ENCODE measurements at regions not wholly inside any gene's neighbourhood (a gene's known extent, or its start where the extent isn't known, plus 50 kb on each side); places are given as distances from the start of the nearest gene placed in this dataset.

DNA sequence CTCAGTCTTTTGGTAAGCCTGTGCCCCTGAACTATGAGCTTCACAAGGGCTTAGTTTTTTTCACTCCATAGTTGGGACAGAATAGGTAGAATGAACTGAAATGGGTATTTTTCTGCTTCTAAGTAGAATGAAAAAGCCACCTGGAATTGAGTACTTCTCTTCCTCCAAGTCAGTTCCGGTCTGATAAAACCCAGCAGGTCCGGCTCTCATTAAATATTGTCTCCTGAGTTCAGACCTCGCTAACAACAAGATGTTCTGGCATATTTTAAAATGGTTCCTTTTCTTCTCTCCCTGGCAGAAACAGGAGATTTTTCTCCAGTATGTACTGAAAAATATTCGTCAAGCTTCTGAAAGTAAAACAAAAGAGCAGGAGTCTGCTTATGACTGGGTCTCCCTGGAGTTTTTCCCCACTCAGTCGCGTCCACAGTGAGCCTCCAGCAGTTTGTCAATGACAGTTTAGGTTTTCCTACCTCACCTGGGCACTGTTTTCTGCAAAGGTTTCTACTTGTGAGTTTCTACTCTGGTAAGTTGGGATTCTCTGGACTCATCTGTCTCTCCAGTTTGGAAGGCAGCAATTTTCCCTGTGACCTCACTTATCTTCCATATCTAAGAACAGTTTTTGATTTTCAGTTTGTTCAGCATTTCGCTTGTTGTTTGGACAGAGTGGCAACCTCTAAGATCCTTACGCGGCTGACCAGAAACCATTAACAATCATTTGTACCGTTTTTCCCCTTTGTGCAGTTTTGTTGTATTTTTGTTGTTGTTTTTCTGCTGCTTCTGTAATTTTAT lies 868.0 kb downstream of the METTL15 start:
- Histone ChIP-seq H3K9me3 (ENCODE audit: low read depth, low read length) (no peaks in the 10 kb centered on the region), H3K4me3 (no peak overlapping the region), H3K27ac (no peak overlapping the region), H3K36me3 (ENCODE audit: insufficient read depth, low read length) (no peaks in the 10 kb centered on the region), H3K9ac (ENCODE audit: insufficient read length) (no peak overlapping the region)
- DNase-seq (ENCODE audit: low read depth, low spot score) = no peak
- TF ChIP-seq EZH2 (IDR thresholded peaks at IDR 0.05) (no peak), POLR2AphosphoS5 (IDR thresholded peaks at IDR 0.05; ENCODE audit: borderline replicate concordance, low read depth, low read length) (no peak), FOXP2 (optimal IDR thresholded peaks at IDR 0.05; ENCODE audit: control extremely low read depth, extremely low read length, insufficient read depth) (no peak)

GRCh38 chr11:28969832-28970231 lies 861.6 kb downstream of the METTL15 start:
- no peak overlapping the region for H3K4me3 ChIP-seq
- DNase-seq (ENCODE audit: low read depth, low spot score) = no peak
- H3K36me3 ChIP-seq (ENCODE audit: insufficient read depth, low read length) = no peaks in the 10 kb centered on the region
- no peak for TF ChIP-seq POLR2AphosphoS5 (IDR thresholded peaks at IDR 0.05; ENCODE audit: borderline replicate concordance, low read depth, low read length)
- TF ChIP-seq FOXP2 (optimal IDR thresholded peaks at IDR 0.05; ENCODE audit: control extremely low read depth, extremely low read length, insufficient read depth) = no peak
- no peak for TF ChIP-seq EZH2 (IDR thresholded peaks at IDR 0.05)
- H3K27ac ChIP-seq = no peak overlapping the region
- H3K9ac ChIP-seq (ENCODE audit: insufficient read length) = no peak overlapping the region
- H3K9me3 ChIP-seq (ENCODE audit: low read depth, low read length) = no peaks in the 10 kb centered on the region

DNA sequence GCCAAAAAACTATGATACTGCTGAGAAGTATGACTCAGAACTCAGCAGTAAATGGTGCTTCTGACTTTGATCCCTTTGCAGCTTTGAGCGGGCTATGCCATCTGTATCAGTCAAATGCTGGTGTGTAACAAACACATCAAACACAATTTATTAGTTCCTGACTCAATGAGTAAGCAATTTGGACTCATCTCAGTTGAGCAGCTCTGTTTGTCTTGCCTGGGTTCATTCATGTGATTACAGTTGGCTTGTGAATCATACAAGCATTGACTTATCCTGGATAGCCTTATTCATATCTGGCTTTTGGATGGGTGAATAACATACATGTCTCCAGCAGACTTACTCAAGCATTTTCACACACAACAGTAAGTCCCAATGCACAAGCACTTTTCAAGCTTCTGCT lies 858.8 kb downstream of the METTL15 start:
- no peaks in the 10 kb centered on the region for H3K9me3 ChIP-seq (ENCODE audit: low read depth, low read length)
- no peak overlapping the region for H3K4me3 ChIP-seq
- H3K9ac ChIP-seq (ENCODE audit: insufficient read length) = no peak overlapping the region
- TF ChIP-seq FOXP2 (optimal IDR thresholded peaks at IDR 0.05; ENCODE audit: control extremely low read depth, extremely low read length, insufficient read depth) (no peak), POLR2AphosphoS5 (IDR thresholded peaks at IDR 0.05; ENCODE audit: borderline replicate concordance, low read depth, low read length) (no peak), EZH2 (IDR thresholded peaks at IDR 0.05) (no peak)
- no peaks in the 10 kb centered on the region for H3K36me3 ChIP-seq (ENCODE audit: insufficient read depth, low read length)
- DNase-seq (ENCODE audit: low read depth, low spot score) = no peak
- H3K27ac ChIP-seq = no peak overlapping the region

- no peaks in the 10 kb centered on the region for H3K36me3 ChIP-seq (ENCODE audit: insufficient read depth, low read length)
- no peak for DNase-seq (ENCODE audit: low read depth, low spot score)
- H3K4me3 ChIP-seq = no peak overlapping the region
- no peaks in the 10 kb centered on the region for H3K9me3 ChIP-seq (ENCODE audit: low read depth, low read length)
- H3K9ac ChIP-seq (ENCODE audit: insufficient read length) = no peak overlapping the region
- TF ChIP-seq POLR2AphosphoS5 (IDR thresholded peaks at IDR 0.05; ENCODE audit: borderline replicate concordance, low read depth, low read length) (no peak), EZH2 (IDR thresholded peaks at IDR 0.05) (no peak), FOXP2 (optimal IDR thresholded peaks at IDR 0.05; ENCODE audit: control extremely low read depth, extremely low read length, insufficient read depth) (no peak)
- no peak overlapping the region for H3K27ac ChIP-seq
Measured at GRCh38 chr11:28965819-28966218, 857.6 kb downstream of the METTL15 start.

GRCh38 chr11:28964811-28965210 lies 856.6 kb downstream of the METTL15 start:
- TF ChIP-seq POLR2AphosphoS5 (IDR thresholded peaks at IDR 0.05; ENCODE audit: borderline replicate concordance, low read depth, low read length) = no peak
- TF ChIP-seq EZH2 (IDR thresholded peaks at IDR 0.05) = no peak
- Histone ChIP-seq H3K4me3 (no peak overlapping the region), H3K9ac (ENCODE audit: insufficient read length) (no peak overlapping the region), H3K36me3 (ENCODE audit: insufficient read depth, low read length) (no peaks in the 10 kb centered on the region), H3K27ac (no peak overlapping the region), H3K9me3 (ENCODE audit: low read depth, low read length) (no peaks in the 10 kb centered on the region)
- no peak for DNase-seq (ENCODE audit: low read depth, low spot score)

DNA sequence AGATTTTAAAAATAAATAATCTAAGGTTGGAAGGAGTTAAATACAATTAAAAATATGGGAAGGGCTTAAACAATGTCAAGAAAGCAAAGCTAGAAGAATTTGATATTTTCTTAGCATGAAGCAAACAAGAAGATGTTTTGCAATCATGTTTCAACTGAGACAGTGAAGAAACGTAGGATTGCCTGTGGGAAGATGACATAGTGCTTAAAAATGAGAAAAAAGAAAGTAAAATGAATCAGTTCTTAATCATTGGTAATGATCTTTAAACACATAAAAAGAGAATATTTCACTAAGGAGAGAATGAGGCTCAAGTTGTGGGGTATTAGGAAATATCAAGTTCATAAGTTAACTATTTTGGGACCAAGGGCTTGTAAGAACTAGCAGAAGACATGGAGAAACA lies 855.0 kb downstream of the METTL15 start:
- Histone ChIP-seq H3K27ac (no peak overlapping the region), H3K9ac (ENCODE audit: insufficient read length) (no peak overlapping the region), H3K4me3 (no peak overlapping the region), H3K36me3 (ENCODE audit: insufficient read depth, low read length) (no peaks in the 10 kb centered on the region), H3K9me3 (ENCODE audit: low read depth, low read length) (no peaks in the 10 kb centered on the region)
- no peak for DNase-seq (ENCODE audit: low read depth, low spot score)
- TF ChIP-seq POLR2AphosphoS5 (IDR thresholded peaks at IDR 0.05; ENCODE audit: borderline replicate concordance, low read depth, low read length) = no peak
- no peak for TF ChIP-seq EZH2 (IDR thresholded peaks at IDR 0.05)
- TF ChIP-seq FOXP2 (optimal IDR thresholded peaks at IDR 0.05; ENCODE audit: control extremely low read depth, extremely low read length, insufficient read depth) = no peak

DNA sequence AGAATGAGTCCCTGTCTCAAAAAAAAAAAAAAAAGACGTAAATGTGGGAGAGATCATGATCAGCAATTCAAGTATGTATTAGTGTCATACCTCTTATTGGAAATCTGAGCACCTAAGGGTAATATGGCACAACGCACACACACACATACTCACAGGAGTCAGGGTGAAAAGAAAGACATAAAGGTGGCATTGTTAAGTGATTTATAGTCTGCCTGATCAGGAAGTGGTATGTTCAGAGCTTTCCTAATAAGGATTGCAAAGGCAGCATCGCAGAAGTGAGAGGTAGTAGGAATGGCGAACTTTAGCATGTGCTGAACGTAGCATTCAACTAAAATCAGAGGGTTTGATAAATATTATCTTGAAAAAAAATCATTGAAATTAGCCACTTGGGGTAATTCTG lies 854.3 kb downstream of the METTL15 start:
- H3K4me3 ChIP-seq = no peak overlapping the region
- DNase-seq (ENCODE audit: low read depth, low spot score) = no peak
- H3K9ac ChIP-seq (ENCODE audit: insufficient read length) = no peak overlapping the region
- no peak overlapping the region for H3K27ac ChIP-seq
- no peaks in the 10 kb centered on the region for H3K9me3 ChIP-seq (ENCODE audit: low read depth, low read length)
- TF ChIP-seq EZH2 (IDR thresholded peaks at IDR 0.05) = no peak
- no peak for TF ChIP-seq POLR2AphosphoS5 (IDR thresholded peaks at IDR 0.05; ENCODE audit: borderline replicate concordance, low read depth, low read length)
- TF ChIP-seq FOXP2 (optimal IDR thresholded peaks at IDR 0.05; ENCODE audit: control extremely low read depth, extremely low read length, insufficient read depth) = no peak
- no peaks in the 10 kb centered on the region for H3K36me3 ChIP-seq (ENCODE audit: insufficient read depth, low read length)

DNA sequence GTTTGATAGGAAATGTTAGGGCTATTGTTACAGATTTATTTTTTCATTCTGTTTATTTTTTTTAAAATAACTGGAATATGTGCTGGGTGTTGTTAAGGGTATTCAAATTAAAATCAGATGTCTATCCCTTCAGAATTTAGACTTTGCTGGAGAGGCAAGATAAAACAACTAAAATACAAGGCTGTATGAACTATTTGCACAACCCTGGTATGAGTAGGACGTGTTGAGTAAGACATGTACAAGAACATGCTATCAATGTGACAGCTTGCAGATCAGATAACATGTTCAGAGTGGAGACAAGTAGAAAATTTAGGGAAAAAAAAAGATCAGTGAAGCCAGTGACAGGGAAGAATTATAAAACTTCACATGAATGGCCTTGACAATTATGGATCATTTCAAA lies 853.5 kb downstream of the METTL15 start:
- Histone ChIP-seq H3K9me3 (ENCODE audit: low read depth, low read length) (no peaks in the 10 kb centered on the region), H3K4me3 (no peak overlapping the region), H3K36me3 (ENCODE audit: insufficient read depth, low read length) (no peaks in the 10 kb centered on the region), H3K9ac (ENCODE audit: insufficient read length) (no peak overlapping the region), H3K27ac (no peak overlapping the region)
- TF ChIP-seq FOXP2 (optimal IDR thresholded peaks at IDR 0.05; ENCODE audit: control extremely low read depth, extremely low read length, insufficient read depth) (no peak), EZH2 (IDR thresholded peaks at IDR 0.05) (no peak), POLR2AphosphoS5 (IDR thresholded peaks at IDR 0.05; ENCODE audit: borderline replicate concordance, low read depth, low read length) (no peak)
- DNase-seq (ENCODE audit: low read depth, low spot score) = no peak

GRCh38 chr11:28956446-28956845 lies 848.3 kb downstream of the METTL15 start:
- Histone ChIP-seq H3K9ac (ENCODE audit: insufficient read length) (no peak overlapping the region), H3K4me3 (no peak overlapping the region), H3K36me3 (ENCODE audit: insufficient read depth, low read length) (no peaks in the 10 kb centered on the region), H3K9me3 (ENCODE audit: low read depth, low read length) (no peaks in the 10 kb centered on the region), H3K27ac (no peak overlapping the region)
- no peak for DNase-seq (ENCODE audit: low read depth, low spot score)
- no peak for TF ChIP-seq FOXP2 (optimal IDR thresholded peaks at IDR 0.05; ENCODE audit: control extremely low read depth, extremely low read length, insufficient read depth)
- TF ChIP-seq POLR2AphosphoS5 (IDR thresholded peaks at IDR 0.05; ENCODE audit: borderline replicate concordance, low read depth, low read length) = no peak
- no peak for TF ChIP-seq EZH2 (IDR thresholded peaks at IDR 0.05)
